ENCODE measurements at regions not wholly inside any gene's neighbourhood (a gene's known extent, or its start where the extent isn't known, plus 50 kb on each side); places are given as distances from the start of the nearest gene placed in this dataset.
"Not testable (repeated sequence)": the region's sequence is repeated elsewhere in the genome, so short reads cannot be mapped to it uniquely, and the experiment has no call there.

- DNase-seq (ENCODE audit: low spot score), result not testable (repeated sequence)
Observed at GRCh38 chr1:221997012-221997411, 255.1 kb upstream of the DUSP10 start.

- DNase-seq (ENCODE audit: low spot score), result no peak
Observed at GRCh38 chr1:221994939-221995338, 253.1 kb upstream of the DUSP10 start.

- no peak for DNase-seq (ENCODE audit: low spot score)
Observed at GRCh38 chr1:221994274-221994698, 252.4 kb upstream of the DUSP10 start.

GRCh38 chr1:221993444-221993948, 251.6 kb upstream of the DUSP10 start:
- DNase-seq (ENCODE audit: low spot score), result no peak

GRCh38 chr1:221992427-221992826, 250.5 kb upstream of the DUSP10 start:
- no peak for DNase-seq (ENCODE audit: low spot score)

- no peak for DNase-seq (ENCODE audit: low spot score)
Observed at GRCh38 chr1:221991221-221991620, 249.3 kb upstream of the DUSP10 start.

- DNase-seq (ENCODE audit: low spot score), result no peak
Observed at GRCh38 chr1:221989741-221990140, 247.9 kb upstream of the DUSP10 start.

- DNase-seq (ENCODE audit: low spot score), result no peak
Observed at GRCh38 chr1:221988829-221989228, 246.9 kb upstream of the DUSP10 start.

GRCh38 chr1:221987860-221988520, 246.1 kb upstream of the DUSP10 start:
- DNase-seq (ENCODE audit: low spot score), result no peak

GRCh38 chr1:221983444-221983843, 241.6 kb upstream of the DUSP10 start:
- no peak for DNase-seq (ENCODE audit: low spot score)

GRCh38 chr1:221981461-221981860, 239.6 kb upstream of the DUSP10 start:
- no peak for DNase-seq (ENCODE audit: low spot score)

GRCh38 chr1:221979444-221980032, 237.6 kb upstream of the DUSP10 start:
- DNase-seq (ENCODE audit: low spot score), result no peak

GRCh38 chr1:221978631-221979334, 236.9 kb upstream of the DUSP10 start:
- not testable (repeated sequence) for DNase-seq (ENCODE audit: low spot score)

GRCh38 chr1:221973787-221974186, 231.9 kb upstream of the DUSP10 start:
- not testable (repeated sequence) for DNase-seq (ENCODE audit: low spot score)

GRCh38 chr1:221972276-221973235, 230.7 kb upstream of the DUSP10 start:
- DNase-seq (ENCODE audit: low spot score), result no peak

GRCh38 chr1:221971035-221971434, 229.1 kb upstream of the DUSP10 start:
- DNase-seq (ENCODE audit: low spot score), result not testable (repeated sequence)

- DNase-seq (ENCODE audit: low spot score), result not testable (repeated sequence)
Observed at GRCh38 chr1:221969298-221969858, 227.5 kb upstream of the DUSP10 start.

GRCh38 chr1:221967538-221967937, 225.6 kb upstream of the DUSP10 start:
- DNase-seq (ENCODE audit: low spot score), result not testable (repeated sequence)

GRCh38 chr1:221966888-221967287, 225.0 kb upstream of the DUSP10 start:
- not testable (repeated sequence) for DNase-seq (ENCODE audit: low spot score)

GRCh38 chr1:221965891-221966290, 224.0 kb upstream of the DUSP10 start:
- DNase-seq (ENCODE audit: low spot score), result not testable (repeated sequence)

- no peak for DNase-seq (ENCODE audit: low spot score)
Observed at GRCh38 chr1:221965252-221965651, 223.4 kb upstream of the DUSP10 start.
